Liver (tissue), 8 donors: ENCODE measurements at regions not wholly inside any gene's neighbourhood (a gene's known extent, or its start where the extent isn't known, plus 50 kb on each side); places are given as distances from the start of the nearest gene placed in this dataset.

Source experiments
- DNase-seq: peaks from one replicate; pipeline ENCODE4 v3.0.0-alpha.2; 2017; ENCODE audit warnings: low spot score
- H3K27ac ChIP-seq, 2 donors: one replicate each; pipeline ENCODE4 v1.7.0; 2013; ENCODE audit warnings: inconsistent platforms in 2 of 2, low read length in 2 of 2, control low read depth in 1 of 2, low read depth in 1 of 2, mild to moderate bottlenecking in 1 of 2
- H3K27me3 ChIP-seq, 4 donors: one replicate each; pipeline versions ENCODE4 v1.6.1 to v1.7.0; 2013; ENCODE audit warnings: low read length in 3 of 4, inconsistent platforms in 1 of 4, mild to moderate bottlenecking in 1 of 4, moderate library complexity in 1 of 4; ENCODE audit not compliant: control insufficient read depth in 4 of 4, insufficient read depth in 4 of 4
- H3K36me3 ChIP-seq, 4 donors: one replicate each; pipeline versions ENCODE4 v1.6.1 to v1.7.0; 2013; ENCODE audit warnings: low read length in 3 of 4, mild to moderate bottlenecking in 3 of 4, low read depth in 1 of 4, moderate library complexity in 1 of 4; ENCODE audit not compliant: control insufficient read depth in 4 of 4, insufficient read depth in 3 of 4
- H3K4me1 ChIP-seq, 4 donors: one replicate each; pipeline versions ENCODE4 v1.6.1 to v1.7.0; 2013; ENCODE audit warnings: low read length in 3 of 4, mild to moderate bottlenecking in 3 of 4, moderate library complexity in 1 of 4; ENCODE audit not compliant: control insufficient read depth in 4 of 4, insufficient read depth in 4 of 4
- H3K4me3 ChIP-seq, 3 donors: one replicate each; pipeline versions ENCODE4 v1.6.1 to v1.7.0; 2013; ENCODE audit warnings: low read length in 3 of 3, control low read depth in 1 of 3, low read depth in 1 of 3, mild to moderate bottlenecking in 1 of 3
- H3K9ac ChIP-seq, 2 donors: one replicate each; pipeline ENCODE4 v1.7.0; 2013; ENCODE audit warnings: low read length in 2 of 2, mild to moderate bottlenecking in 2 of 2, moderate library complexity in 2 of 2, control low read depth in 1 of 2, low read depth in 1 of 2
- H3K9me3 ChIP-seq, 4 donors: one replicate each; pipeline versions ENCODE4 v1.6.1 to v1.7.0; 2013; ENCODE audit warnings: low read length in 3 of 4; ENCODE audit not compliant: control insufficient read depth in 4 of 4
- FOXA1 ChIP-seq: IDR thresholded peaks from 2 replicates; pipeline ENCODE4 v1.6.1; 2016; ENCODE audit warnings: antibody characterized with exemption
- FOXA2 ChIP-seq: IDR thresholded peaks from 2 replicates; pipeline ENCODE4 v1.6.1; 2016; ENCODE audit warnings: antibody characterized with exemption
- GABPA ChIP-seq, 2 donors: IDR thresholded peaks in 1 of 2; conservative IDR thresholded peaks in 1 of 2; 2 replicates each; pipeline ENCODE4 v1.6.1; 2016; ENCODE audit warnings: antibody characterized with exemption in 2 of 2, mild to moderate bottlenecking in 1 of 2, moderate library complexity in 1 of 2
- HNF4A ChIP-seq, 2 donors: conservative IDR thresholded peaks; 2 replicates each; pipeline ENCODE4 v1.6.1; 2016; ENCODE audit warnings: antibody characterized with exemption in 2 of 2, mild to moderate bottlenecking in 2 of 2
- HNF4G ChIP-seq: IDR thresholded peaks from 2 replicates; pipeline ENCODE4 v1.6.1; 2016; ENCODE audit warnings: antibody characterized with exemption
- JUND ChIP-seq, 2 donors: IDR thresholded peaks; 2 replicates each; pipeline ENCODE4 v1.6.1; 2016; ENCODE audit warnings: antibody characterized with exemption in 2 of 2
- NR2F2 ChIP-seq: IDR thresholded peaks from 2 replicates; pipeline ENCODE4 v1.6.1; 2016; ENCODE audit warnings: antibody characterized with exemption
- RAD21 ChIP-seq, 2 donors: IDR thresholded peaks; 2 replicates each; pipeline ENCODE4 v1.6.1; 2016; ENCODE audit warnings: antibody characterized with exemption in 2 of 2, mild to moderate bottlenecking in 2 of 2
- RXRA ChIP-seq, 2 donors: IDR thresholded peaks; 2 replicates each; pipeline ENCODE4 v1.6.1; 2017 to 2018; ENCODE audit warnings: antibody characterized with exemption in 2 of 2, mild to moderate bottlenecking in 1 of 2
- SP1 ChIP-seq: IDR thresholded peaks from 2 replicates; pipeline ENCODE4 v1.6.1; 2018; ENCODE audit warnings: antibody characterized with exemption, mild to moderate bottlenecking
- TAF1 ChIP-seq: conservative IDR thresholded peaks from 2 replicates; pipeline ENCODE4 v1.6.1; 2016; ENCODE audit warnings: antibody characterized with exemption, mild to moderate bottlenecking
- WGBS: extraction: QIAGEN DNeasy Blood & Tissue Kit; methylation state at CpG from one replicate; pipeline ENCODE4 v1.1.7; 2013; 5-methylcytosine and 5-hydroxymethylcytosine counted together
- TF ChIP-seq, protein P1 (sequence below): IDR thresholded peaks from 2 replicates; pipeline ENCODE4 v1.6.1; 2016; ENCODE audit warnings: antibody characterized with exemption
- TF ChIP-seq, protein P2 (sequence below): IDR thresholded peaks from 2 replicates; pipeline ENCODE4 v1.6.1; 2016; ENCODE audit warnings: antibody characterized with exemption
- TF ChIP-seq, protein P3 (sequence below): fragments of 150-350 bp; IDR thresholded peaks from 2 replicates; pipeline ENCODE4 v1.5.1; 2017; ENCODE audit warnings: improper control_type of control experiment, low read depth, low read length; ENCODE audit not compliant: missing input control
- TF ChIP-seq, protein P4 (sequence below): IDR thresholded peaks from 2 replicates; pipeline ENCODE4 v1.6.1; 2016; ENCODE audit warnings: antibody characterized with exemption
- donor health status: healthy.
- donor health status: healthy.
- donor health status: healthy.
- donor health status: healthy.
- donor health status: healthy.

DNA sequence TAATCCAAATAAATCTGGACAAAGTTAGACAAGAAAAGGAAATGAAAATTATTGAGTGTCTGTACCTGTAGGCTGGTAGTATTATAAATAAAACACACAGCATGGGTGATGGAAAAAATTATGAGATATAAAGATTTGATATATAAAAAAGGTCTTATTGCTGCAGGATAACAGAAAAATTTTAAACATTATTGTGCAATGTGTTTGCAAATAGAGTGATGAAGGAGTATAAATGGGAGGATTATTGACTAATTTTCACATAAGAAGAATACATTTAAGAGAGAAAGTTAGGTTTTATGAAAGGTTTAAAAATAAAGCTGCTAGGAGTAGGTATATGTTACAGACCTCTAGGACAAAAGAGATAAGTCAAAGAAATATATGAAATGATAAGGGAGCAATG, 336.7 kb upstream of the MAN1A1 start:
- H3K4me1 ChIP-seq = no peaks in the 10 kb centered on the region
- DNase-seq = no peak
- no peak overlapping the region for H3K27ac ChIP-seq
- no peaks in the 10 kb centered on the region for H3K36me3 ChIP-seq
- no peaks in the 10 kb centered on the region for H3K9me3 ChIP-seq
- no peaks in the 10 kb centered on the region for H3K27me3 ChIP-seq
- no peak overlapping the region for H3K9ac ChIP-seq
- H3K4me3 ChIP-seq = no peak overlapping the region
- TF ChIP-seq HNF4G = no peak

DNA sequence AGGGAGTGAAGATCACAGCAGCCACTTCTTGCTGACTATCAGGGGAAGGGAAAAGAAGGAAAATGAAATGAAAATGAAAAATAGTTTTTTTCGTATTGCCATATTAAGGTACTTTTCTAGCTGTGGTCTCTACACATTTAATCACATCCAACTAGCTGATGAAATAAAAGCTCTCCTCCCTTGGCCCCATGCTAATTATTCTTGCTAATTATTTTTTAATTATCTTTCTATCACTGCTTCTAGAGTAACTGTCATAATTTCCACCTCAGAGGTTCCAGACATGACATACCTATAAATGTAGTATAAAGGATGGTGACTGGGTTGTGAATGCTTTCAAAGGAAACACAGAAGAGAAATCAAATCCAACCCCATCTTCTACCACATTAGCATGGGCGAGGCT, 334.1 kb upstream of the MAN1A1 start:
- H3K9ac ChIP-seq = no peak overlapping the region
- no peak for TF ChIP-seq TAF1
- TF ChIP-seq FOXA1 = no peak
- TF ChIP-seq, protein P1, sequence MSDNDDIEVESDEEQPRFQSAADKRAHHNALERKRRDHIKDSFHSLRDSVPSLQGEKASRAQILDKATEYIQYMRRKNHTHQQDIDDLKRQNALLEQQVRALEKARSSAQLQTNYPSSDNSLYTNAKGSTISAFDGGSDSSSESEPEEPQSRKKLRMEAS = no peak
- no peak for TF ChIP-seq RAD21 (IDR thresholded peaks at IDR 0.05)
- no peak for TF ChIP-seq GABPA (IDR thresholded peaks at IDR 0.05 in 1 of 2, conservative IDR thresholded peaks at IDR 0.05 in 1 of 2)
- TF ChIP-seq, protein P2, sequence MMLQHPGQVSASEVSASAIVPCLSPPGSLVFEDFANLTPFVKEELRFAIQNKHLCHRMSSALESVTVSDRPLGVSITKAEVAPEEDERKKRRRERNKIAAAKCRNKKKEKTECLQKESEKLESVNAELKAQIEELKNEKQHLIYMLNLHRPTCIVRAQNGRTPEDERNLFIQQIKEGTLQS = no peak
- TF ChIP-seq, protein P3, sequence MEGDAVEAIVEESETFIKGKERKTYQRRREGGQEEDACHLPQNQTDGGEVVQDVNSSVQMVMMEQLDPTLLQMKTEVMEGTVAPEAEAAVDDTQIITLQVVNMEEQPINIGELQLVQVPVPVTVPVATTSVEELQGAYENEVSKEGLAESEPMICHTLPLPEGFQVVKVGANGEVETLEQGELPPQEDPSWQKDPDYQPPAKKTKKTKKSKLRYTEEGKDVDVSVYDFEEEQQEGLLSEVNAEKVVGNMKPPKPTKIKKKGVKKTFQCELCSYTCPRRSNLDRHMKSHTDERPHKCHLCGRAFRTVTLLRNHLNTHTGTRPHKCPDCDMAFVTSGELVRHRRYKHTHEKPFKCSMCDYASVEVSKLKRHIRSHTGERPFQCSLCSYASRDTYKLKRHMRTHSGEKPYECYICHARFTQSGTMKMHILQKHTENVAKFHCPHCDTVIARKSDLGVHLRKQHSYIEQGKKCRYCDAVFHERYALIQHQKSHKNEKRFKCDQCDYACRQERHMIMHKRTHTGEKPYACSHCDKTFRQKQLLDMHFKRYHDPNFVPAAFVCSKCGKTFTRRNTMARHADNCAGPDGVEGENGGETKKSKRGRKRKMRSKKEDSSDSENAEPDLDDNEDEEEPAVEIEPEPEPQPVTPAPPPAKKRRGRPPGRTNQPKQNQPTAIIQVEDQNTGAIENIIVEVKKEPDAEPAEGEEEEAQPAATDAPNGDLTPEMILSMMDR = no peak
- no peak for TF ChIP-seq JUND (IDR thresholded peaks at IDR 0.05)
- no peak for TF ChIP-seq SP1
- TF ChIP-seq NR2F2 = no peak
- TF ChIP-seq HNF4G = no peak
- TF ChIP-seq, protein P4, sequence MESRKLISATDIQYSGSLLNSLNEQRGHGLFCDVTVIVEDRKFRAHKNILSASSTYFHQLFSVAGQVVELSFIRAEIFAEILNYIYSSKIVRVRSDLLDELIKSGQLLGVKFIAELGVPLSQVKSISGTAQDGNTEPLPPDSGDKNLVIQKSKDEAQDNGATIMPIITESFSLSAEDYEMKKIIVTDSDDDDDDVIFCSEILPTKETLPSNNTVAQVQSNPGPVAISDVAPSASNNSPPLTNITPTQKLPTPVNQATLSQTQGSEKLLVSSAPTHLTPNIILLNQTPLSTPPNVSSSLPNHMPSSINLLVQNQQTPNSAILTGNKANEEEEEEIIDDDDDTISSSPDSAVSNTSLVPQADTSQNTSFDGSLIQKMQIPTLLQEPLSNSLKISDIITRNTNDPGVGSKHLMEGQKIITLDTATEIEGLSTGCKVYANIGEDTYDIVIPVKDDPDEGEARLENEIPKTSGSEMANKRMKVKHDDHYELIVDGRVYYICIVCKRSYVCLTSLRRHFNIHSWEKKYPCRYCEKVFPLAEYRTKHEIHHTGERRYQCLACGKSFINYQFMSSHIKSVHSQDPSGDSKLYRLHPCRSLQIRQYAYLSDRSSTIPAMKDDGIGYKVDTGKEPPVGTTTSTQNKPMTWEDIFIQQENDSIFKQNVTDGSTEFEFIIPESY = no peak
- TF ChIP-seq FOXA2 = no peak

DNA sequence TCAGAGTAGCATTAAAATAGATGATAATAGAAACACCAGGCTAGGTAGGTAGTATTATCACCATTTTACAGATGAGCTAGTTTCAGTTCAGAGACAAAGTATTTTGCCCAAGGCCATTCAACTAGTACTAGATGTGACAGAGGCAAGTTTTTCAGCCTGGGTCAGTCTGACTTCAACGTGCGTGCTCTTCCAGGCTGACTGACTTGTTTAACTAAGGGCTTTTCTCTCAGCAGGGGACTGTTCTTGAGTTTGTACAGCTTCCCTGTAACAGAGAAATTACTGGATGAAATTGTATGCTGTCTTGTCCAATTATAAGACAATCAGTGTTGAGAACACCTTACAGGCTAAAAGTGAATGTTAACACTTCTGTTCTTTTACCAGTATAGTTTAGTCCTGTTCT, 333.5 kb upstream of the MAN1A1 start:
- H3K36me3 ChIP-seq = no peaks in the 10 kb centered on the region
- H3K4me1 ChIP-seq = no peaks in the 10 kb centered on the region
- TF ChIP-seq, protein P4 = no peak
- no peak for TF ChIP-seq HNF4G
- TF ChIP-seq SP1 = no peak
- TF ChIP-seq, protein P2 = no peak
- TF ChIP-seq, protein P1 = no peak
- no peak for TF ChIP-seq RXRA (IDR thresholded peaks at IDR 0.05)
- no peak for TF ChIP-seq FOXA2
- no peak for TF ChIP-seq GABPA (IDR thresholded peaks at IDR 0.05 in 1 of 2, conservative IDR thresholded peaks at IDR 0.05 in 1 of 2)
- no peak for TF ChIP-seq HNF4A (conservative IDR thresholded peaks at IDR 0.05)
- TF ChIP-seq TAF1 = no peak
- TF ChIP-seq RAD21 (IDR thresholded peaks at IDR 0.05) = no peak
- TF ChIP-seq, protein P3 = no peak

More for the DNA sequence above, 334.1 kb upstream of the MAN1A1 start:
- no peaks in the 10 kb centered on the region for H3K4me1 ChIP-seq
- H3K27me3 ChIP-seq = no peaks in the 10 kb centered on the region
- no peak for DNase-seq
- no peaks in the 10 kb centered on the region for H3K9me3 ChIP-seq
- H3K27ac ChIP-seq = no peak overlapping the region
- no peak overlapping the region for H3K4me3 ChIP-seq
- WGBS = 88% methylated on average over 2 of the region's 2 CpGs
- no peaks in the 10 kb centered on the region for H3K36me3 ChIP-seq

More for the DNA sequence above, 333.5 kb upstream of the MAN1A1 start:
- Histone ChIP-seq H3K27me3 (no peaks in the 10 kb centered on the region), H3K27ac (no peak overlapping the region), H3K4me3 (no peak overlapping the region), H3K9me3 (no peaks in the 10 kb centered on the region), H3K9ac (no peak overlapping the region)
- DNase-seq = no peak
- WGBS = 79% methylated on average over 2 of the region's 2 CpGs
